ENCODE measurements at regions not wholly inside any gene's neighbourhood (a gene's known extent, or its start where the extent isn't known, plus 50 kb on each side); places are given as distances from the start of the nearest gene placed in this dataset.

- Histone ChIP-seq H3F3A (ENCODE audit: insufficient read depth, low read length, poor library complexity, severe bottlenecking) (no peaks in the 10 kb centered on the region), H4K20me1 (ENCODE audit: insufficient read depth) (no peaks in the 10 kb centered on the region), H3K4me3 (ENCODE audit: low read length) (no peak overlapping the region)
Measured at GRCh38 chr12:90809940-90810339, 145.0 kb downstream of the CCER1 start.

GRCh38 chr12:90808568-90808967, 146.4 kb downstream of the CCER1 start:
- no peak overlapping the region for H3K9ac ChIP-seq (ENCODE audit: low read length)
- H3K4me2 ChIP-seq (ENCODE audit: low read length) = no peak overlapping the region
- H3K9me3 ChIP-seq (ENCODE audit: low read length) = no peaks in the 10 kb centered on the region
- H3K27me3 ChIP-seq (ENCODE audit: insufficient read depth, low read depth, low read length) = no peaks in the 10 kb centered on the region
- no peaks in the 10 kb centered on the region for H3K79me2 ChIP-seq (replicated peaks; ENCODE audit: insufficient read depth, low read length)
- no peaks in the 10 kb centered on the region for H3K36me3 ChIP-seq (ENCODE audit: insufficient read depth, low read length)
- H3K4me3 ChIP-seq (ENCODE audit: low read length) = no peak overlapping the region
- no peak for TF ChIP-seq CTCF (IDR thresholded peaks at IDR 0.05; ENCODE audit: poor library complexity, severe bottlenecking)
- no peak for TF ChIP-seq MXI1 (conservative IDR thresholded peaks at IDR 0.05; ENCODE audit: poor library complexity, severe bottlenecking)
- no peaks in the 10 kb centered on the region for H3F3A ChIP-seq (ENCODE audit: insufficient read depth, low read length, poor library complexity, severe bottlenecking)
- H3K27ac ChIP-seq (ENCODE audit: low read length) = no peak overlapping the region
- H2AFZ ChIP-seq (ENCODE audit: low read depth, low read length) = no peak overlapping the region
- no peaks in the 10 kb centered on the region for H4K20me1 ChIP-seq (ENCODE audit: insufficient read depth)
- no peaks in the 10 kb centered on the region for H3K9me2 ChIP-seq (ENCODE audit: insufficient read depth, low read length)

More at GRCh38 chr12:90809940-90810339, 145.0 kb downstream of the CCER1 start:
- Histone ChIP-seq H3K9ac (ENCODE audit: low read length) (no peak overlapping the region), H3K79me2 (replicated peaks; ENCODE audit: insufficient read depth, low read length) (no peaks in the 10 kb centered on the region), H3K27me3 (ENCODE audit: insufficient read depth, low read depth, low read length) (no peaks in the 10 kb centered on the region), H3K27ac (ENCODE audit: low read length) (no peak overlapping the region), H3K36me3 (ENCODE audit: insufficient read depth, low read length) (no peaks in the 10 kb centered on the region), H3K4me2 (ENCODE audit: low read length) (no peak overlapping the region), H2AFZ (ENCODE audit: low read depth, low read length) (no peak overlapping the region), H3K9me2 (ENCODE audit: insufficient read depth, low read length) (no peaks in the 10 kb centered on the region), H3K9me3 (ENCODE audit: low read length) (no peaks in the 10 kb centered on the region)
- TF ChIP-seq EP300 (conservative IDR thresholded peaks at IDR 0.05; ENCODE audit: poor library complexity, severe bottlenecking) (no peak), EZH2 (IDR thresholded peaks at IDR 0.05; ENCODE audit: borderline replicate concordance, insufficient read depth, low read length, poor library complexity, severe bottlenecking) (no peak), TAF1 (IDR thresholded peaks at IDR 0.05; ENCODE audit: low read depth) (no peak), CTCF (IDR thresholded peaks at IDR 0.05; ENCODE audit: poor library complexity, severe bottlenecking) (no peak), RAD21 (conservative IDR thresholded peaks at IDR 0.05) (no peak), MXI1 (conservative IDR thresholded peaks at IDR 0.05; ENCODE audit: poor library complexity, severe bottlenecking) (no peak), REST (IDR thresholded peaks at IDR 0.05; ENCODE audit: borderline replicate concordance) (no peak), SMC3 (conservative IDR thresholded peaks at IDR 0.05; ENCODE audit: poor library complexity) (no peak), POLR2AphosphoS5 (IDR thresholded peaks at IDR 0.05) (no peak)

Data from neural cell (in vitro differentiated cells).